SK-N-SH treated with all-trans-retinoic acid at 6 μM for 48 hours (cell line): ENCODE measurements at regions not wholly inside any gene's neighbourhood (a gene's known extent, or its start where the extent isn't known, plus 50 kb on each side); places are given as distances from the start of the nearest gene placed in this dataset.

Source experiments
- ATAC-seq: fragments of 200-7000 bp; cut with Tn5 transposase; 3 replicates; pipeline ENCODE4 v1.9.1; 2020; ENCODE audit warnings: mild to moderate bottlenecking, moderate library complexity
- ARNTL ChIP-seq: fragments of 450-650 bp; formaldehyde crosslinking; IDR thresholded peaks from 2 replicates; pipeline ENCODE4 v1.5.0; 2020; ENCODE audit warnings: low read depth, mild to moderate bottlenecking, moderate library complexity, borderline replicate concordance
- ESRRG ChIP-seq: fragments of 250-450 bp; sonication (Bioruptor Pico); IDR thresholded peaks from 2 replicates; pipeline ENCODE4 v1.6.1; 2021; ENCODE audit warnings: mild to moderate bottlenecking
- GLIS3 ChIP-seq: fragments of 250-450 bp; sonication (Bioruptor Pico); IDR thresholded peaks from 2 replicates; pipeline ENCODE4 v1.5.0; 2020; ENCODE audit warnings: mild to moderate bottlenecking, moderate library complexity
- ISL1 ChIP-seq: fragments of 250-450 bp; sonication (Bioruptor Pico); IDR thresholded peaks from 2 replicates; pipeline ENCODE4 v2.1.2; 2022; ENCODE audit warnings: mild to moderate bottlenecking, moderate library complexity
- OSR1 ChIP-seq: fragments of 250-450 bp; sonication (Bioruptor Pico); IDR thresholded peaks from 2 replicates; pipeline ENCODE4 v1.8.0; 2022; ENCODE audit warnings: moderate library complexity, mild to moderate bottlenecking, inconsistent platforms
- RARB ChIP-seq: fragments of 250-450 bp; sonication (Bioruptor Pico); IDR thresholded peaks from 2 replicates; pipeline ENCODE4 v1.8.0; 2021; ENCODE audit warnings: mild to moderate bottlenecking, moderate library complexity
- TCF4 ChIP-seq: fragments of 250-450 bp; sonication (Bioruptor Pico); IDR thresholded peaks from 2 replicates; pipeline ENCODE4 v1.8.0; 2021; ENCODE audit warnings: mild to moderate bottlenecking, moderate library complexity, borderline replicate concordance
- TOX ChIP-seq: fragments of 250-450 bp; sonication (Bioruptor Pico); IDR thresholded peaks from 2 replicates; pipeline ENCODE4 v1.8.0; 2021; ENCODE audit warnings: mild to moderate bottlenecking, moderate library complexity, borderline replicate concordance
- ZFP3 ChIP-seq: fragments of 250-450 bp; sonication (Bioruptor Pico); IDR thresholded peaks from 2 replicates; pipeline ENCODE4 v1.5.0; 2020; ENCODE audit warnings: mild to moderate bottlenecking, moderate library complexity
- ZNF565 ChIP-seq: fragments of 450-650 bp; formaldehyde crosslinking; conservative IDR thresholded peaks from 2 replicates; pipeline ENCODE4 v1.5.0; 2020; ENCODE audit warnings: low read depth, mild to moderate bottlenecking, moderate library complexity
- ZNF70 ChIP-seq: fragments of 450-650 bp; formaldehyde crosslinking; IDR thresholded peaks from 2 replicates; pipeline ENCODE4 v1.5.0; 2020; ENCODE audit warnings: mild to moderate bottlenecking, moderate library complexity
- TF ChIP-seq, protein P1 (sequence below): fragments of 250-450 bp; sonication (Bioruptor Pico); IDR thresholded peaks from 2 replicates; pipeline ENCODE4 v1.5.1; 2021; ENCODE audit warnings: mild to moderate bottlenecking, moderate library complexity
- TF ChIP-seq, protein P2 (sequence below): fragments of 250-450 bp; sonication (Bioruptor Pico); IDR thresholded peaks from 2 replicates; pipeline ENCODE4 v1.5.1; 2020; ENCODE audit warnings: low read depth, mild to moderate bottlenecking, moderate library complexity
- TF ChIP-seq, protein P3 (sequence below): fragments of 250-450 bp; sonication (Bioruptor Pico); IDR thresholded peaks from 2 replicates; pipeline ENCODE4 v1.5.0; 2020; ENCODE audit warnings: mild to moderate bottlenecking, moderate library complexity
- TF ChIP-seq, protein P4 (sequence below): fragments of 250-450 bp; sonication (Bioruptor Pico); IDR thresholded peaks from 2 replicates; pipeline ENCODE4 v1.8.0; 2020; ENCODE audit warnings: mild to moderate bottlenecking, moderate library complexity, borderline replicate concordance
- TF ChIP-seq, protein P5 (sequence below): fragments of 250-450 bp; sonication (Bioruptor Pico); IDR thresholded peaks from 2 replicates; pipeline ENCODE4 v1.8.0; 2021; ENCODE audit warnings: low read depth, mild to moderate bottlenecking, moderate library complexity, borderline replicate concordance

DNA sequence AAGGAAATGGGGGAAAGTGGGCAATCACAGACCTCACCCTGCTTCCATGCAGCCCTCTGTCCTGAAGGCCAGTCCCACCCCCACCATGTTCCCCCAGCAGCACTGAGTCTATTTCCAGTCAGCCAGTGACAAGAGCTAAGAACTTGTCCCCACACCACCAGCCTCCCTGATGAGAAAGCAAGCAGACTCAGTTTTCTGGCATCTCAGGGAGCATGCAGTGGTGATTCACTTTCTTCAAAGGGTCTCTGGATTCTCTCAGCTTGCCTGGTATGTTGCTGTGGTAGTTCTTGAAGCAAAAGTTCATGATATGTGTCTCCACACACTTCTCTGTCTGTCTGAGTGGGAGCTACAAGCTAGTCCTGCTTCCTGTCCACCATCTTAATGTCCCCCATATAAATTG, 799.9 kb upstream of the TYRP1 start (continued):
- TF ChIP-seq, protein P1, sequence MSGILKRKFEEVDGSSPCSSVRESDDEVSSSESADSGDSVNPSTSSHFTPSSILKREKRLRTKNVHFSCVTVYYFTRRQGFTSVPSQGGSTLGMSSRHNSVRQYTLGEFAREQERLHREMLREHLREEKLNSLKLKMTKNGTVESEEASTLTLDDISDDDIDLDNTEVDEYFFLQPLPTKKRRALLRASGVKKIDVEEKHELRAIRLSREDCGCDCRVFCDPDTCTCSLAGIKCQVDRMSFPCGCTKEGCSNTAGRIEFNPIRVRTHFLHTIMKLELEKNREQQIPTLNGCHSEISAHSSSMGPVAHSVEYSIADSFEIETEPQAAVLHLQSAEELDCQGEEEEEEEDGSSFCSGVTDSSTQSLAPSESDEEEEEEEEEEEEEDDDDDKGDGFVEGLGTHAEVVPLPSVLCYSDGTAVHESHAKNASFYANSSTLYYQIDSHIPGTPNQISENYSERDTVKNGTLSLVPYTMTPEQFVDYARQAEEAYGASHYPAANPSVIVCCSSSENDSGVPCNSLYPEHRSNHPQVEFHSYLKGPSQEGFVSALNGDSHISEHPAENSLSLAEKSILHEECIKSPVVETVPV (CRISPR knock-in tag) = no peak
- TF ChIP-seq, protein P2, sequence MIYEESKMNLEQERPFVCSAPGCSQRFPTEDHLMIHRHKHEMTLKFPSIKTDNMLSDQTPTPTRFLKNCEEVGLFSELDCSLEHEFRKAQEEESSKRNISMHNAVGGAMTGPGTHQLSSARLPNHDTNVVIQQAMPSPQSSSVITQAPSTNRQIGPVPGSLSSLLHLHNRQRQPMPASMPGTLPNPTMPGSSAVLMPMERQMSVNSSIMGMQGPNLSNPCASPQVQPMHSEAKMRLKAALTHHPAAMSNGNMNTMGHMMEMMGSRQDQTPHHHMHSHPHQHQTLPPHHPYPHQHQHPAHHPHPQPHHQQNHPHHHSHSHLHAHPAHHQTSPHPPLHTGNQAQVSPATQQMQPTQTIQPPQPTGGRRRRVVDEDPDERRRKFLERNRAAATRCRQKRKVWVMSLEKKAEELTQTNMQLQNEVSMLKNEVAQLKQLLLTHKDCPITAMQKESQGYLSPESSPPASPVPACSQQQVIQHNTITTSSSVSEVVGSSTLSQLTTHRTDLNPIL (CRISPR knock-in tag) = no peak
- TF ChIP-seq TOX = no peak

DNA sequence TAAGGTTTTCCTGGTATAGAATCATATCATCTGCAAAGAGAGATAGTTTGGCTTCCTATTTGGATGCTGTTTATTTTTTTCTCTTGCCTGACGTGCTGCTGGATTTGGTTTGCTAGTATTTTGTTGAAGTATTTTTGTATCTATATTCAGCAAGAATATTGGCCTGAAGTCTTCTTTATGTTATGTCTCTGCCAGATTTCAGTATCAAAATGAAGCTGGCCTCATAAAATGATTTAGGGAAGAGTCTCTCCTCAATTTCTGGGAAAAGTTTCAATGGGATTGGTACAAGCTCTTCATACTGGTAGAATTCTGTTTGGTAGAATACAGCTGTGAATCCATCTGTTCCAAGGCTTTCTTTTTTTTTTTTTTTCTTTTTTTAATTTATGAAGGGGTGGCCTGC, 799.0 kb upstream of the TYRP1 start:
- no peak for ATAC-seq
- TF ChIP-seq, protein P1 (CRISPR knock-in tag) = no peak
- TF ChIP-seq OSR1 (no peak), TOX (no peak), ZFP3 (CRISPR knock-in tag) (no peak), ZNF565 (no peak), ISL1 (CRISPR knock-in tag) (no peak), GLIS3 (no peak), ARNTL (CRISPR knock-in tag) (no peak)
- TF ChIP-seq, protein P2 (CRISPR knock-in tag) = no peak
- TF ChIP-seq, protein P3, sequence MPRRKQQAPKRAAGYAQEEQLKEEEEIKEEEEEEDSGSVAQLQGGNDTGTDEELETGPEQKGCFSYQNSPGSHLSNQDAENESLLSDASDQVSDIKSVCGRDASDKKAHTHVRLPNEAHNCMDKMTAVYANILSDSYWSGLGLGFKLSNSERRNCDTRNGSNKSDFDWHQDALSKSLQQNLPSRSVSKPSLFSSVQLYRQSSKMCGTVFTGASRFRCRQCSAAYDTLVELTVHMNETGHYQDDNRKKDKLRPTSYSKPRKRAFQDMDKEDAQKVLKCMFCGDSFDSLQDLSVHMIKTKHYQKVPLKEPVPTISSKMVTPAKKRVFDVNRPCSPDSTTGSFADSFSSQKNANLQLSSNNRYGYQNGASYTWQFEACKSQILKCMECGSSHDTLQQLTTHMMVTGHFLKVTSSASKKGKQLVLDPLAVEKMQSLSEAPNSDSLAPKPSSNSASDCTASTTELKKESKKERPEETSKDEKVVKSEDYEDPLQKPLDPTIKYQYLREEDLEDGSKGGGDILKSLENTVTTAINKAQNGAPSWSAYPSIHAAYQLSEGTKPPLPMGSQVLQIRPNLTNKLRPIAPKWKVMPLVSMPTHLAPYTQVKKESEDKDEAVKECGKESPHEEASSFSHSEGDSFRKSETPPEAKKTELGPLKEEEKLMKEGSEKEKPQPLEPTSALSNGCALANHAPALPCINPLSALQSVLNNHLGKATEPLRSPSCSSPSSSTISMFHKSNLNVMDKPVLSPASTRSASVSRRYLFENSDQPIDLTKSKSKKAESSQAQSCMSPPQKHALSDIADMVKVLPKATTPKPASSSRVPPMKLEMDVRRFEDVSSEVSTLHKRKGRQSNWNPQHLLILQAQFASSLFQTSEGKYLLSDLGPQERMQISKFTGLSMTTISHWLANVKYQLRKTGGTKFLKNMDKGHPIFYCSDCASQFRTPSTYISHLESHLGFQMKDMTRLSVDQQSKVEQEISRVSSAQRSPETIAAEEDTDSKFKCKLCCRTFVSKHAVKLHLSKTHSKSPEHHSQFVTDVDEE (CRISPR knock-in tag) = no peak
- TF ChIP-seq, protein P4, sequence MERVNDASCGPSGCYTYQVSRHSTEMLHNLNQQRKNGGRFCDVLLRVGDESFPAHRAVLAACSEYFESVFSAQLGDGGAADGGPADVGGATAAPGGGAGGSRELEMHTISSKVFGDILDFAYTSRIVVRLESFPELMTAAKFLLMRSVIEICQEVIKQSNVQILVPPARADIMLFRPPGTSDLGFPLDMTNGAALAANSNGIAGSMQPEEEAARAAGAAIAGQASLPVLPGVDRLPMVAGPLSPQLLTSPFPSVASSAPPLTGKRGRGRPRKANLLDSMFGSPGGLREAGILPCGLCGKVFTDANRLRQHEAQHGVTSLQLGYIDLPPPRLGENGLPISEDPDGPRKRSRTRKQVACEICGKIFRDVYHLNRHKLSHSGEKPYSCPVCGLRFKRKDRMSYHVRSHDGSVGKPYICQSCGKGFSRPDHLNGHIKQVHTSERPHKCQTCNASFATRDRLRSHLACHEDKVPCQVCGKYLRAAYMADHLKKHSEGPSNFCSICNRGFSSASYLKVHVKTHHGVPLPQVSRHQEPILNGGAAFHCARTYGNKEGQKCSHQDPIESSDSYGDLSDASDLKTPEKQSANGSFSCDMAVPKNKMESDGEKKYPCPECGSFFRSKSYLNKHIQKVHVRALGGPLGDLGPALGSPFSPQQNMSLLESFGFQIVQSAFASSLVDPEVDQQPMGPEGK (CRISPR knock-in tag) = no peak
- TF ChIP-seq, protein P5, sequence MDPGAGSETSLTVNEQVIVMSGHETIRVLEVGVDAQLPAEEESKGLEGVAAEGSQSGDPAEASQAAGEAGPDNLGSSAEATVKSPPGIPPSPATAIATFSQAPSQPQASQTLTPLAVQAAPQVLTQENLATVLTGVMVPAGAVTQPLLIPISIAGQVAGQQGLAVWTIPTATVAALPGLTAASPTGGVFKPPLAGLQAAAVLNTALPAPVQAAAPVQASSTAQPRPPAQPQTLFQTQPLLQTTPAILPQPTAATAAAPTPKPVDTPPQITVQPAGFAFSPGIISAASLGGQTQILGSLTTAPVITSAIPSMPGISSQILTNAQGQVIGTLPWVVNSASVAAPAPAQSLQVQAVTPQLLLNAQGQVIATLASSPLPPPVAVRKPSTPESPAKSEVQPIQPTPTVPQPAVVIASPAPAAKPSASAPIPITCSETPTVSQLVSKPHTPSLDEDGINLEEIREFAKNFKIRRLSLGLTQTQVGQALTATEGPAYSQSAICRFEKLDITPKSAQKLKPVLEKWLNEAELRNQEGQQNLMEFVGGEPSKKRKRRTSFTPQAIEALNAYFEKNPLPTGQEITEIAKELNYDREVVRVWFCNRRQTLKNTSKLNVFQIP (CRISPR knock-in tag) = no peak

DNA sequence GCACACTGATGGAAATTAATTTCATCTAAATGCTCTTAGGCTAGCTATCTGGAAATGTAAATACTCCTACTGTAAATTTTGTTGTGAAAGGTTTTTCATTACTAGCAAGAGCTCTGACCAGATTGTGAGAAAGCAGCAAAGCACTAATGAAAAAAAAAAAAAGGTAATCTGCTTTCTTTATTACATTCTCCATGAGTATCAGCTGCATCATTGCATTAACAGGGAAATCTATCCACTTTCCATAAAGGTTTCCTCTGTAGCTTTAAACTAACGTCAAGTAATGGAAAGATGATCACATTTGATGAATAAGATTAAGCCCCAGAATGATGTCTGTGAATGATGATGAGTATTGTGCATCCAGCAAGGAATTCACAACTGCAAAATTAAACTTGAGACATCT, 790.6 kb upstream of the TYRP1 start:
- no peak for TF ChIP-seq RARB (CRISPR knock-in tag)
- TF ChIP-seq, protein P5 (CRISPR knock-in tag) = no peak
- TF ChIP-seq ZFP3 (CRISPR knock-in tag) = no peak
- TF ChIP-seq ZNF70 = no peak
- TF ChIP-seq ESRRG = no peak
- TF ChIP-seq TCF4 (CRISPR knock-in tag) = no peak
- TF ChIP-seq, protein P3 (CRISPR knock-in tag) = no peak
- no peak for TF ChIP-seq TOX
- no peak for ATAC-seq
